ENCODE measurements at regions not wholly inside any gene's neighbourhood (a gene's known extent, or its start where the extent isn't known, plus 50 kb on each side); places are given as distances from the start of the nearest gene placed in this dataset.

DNA sequence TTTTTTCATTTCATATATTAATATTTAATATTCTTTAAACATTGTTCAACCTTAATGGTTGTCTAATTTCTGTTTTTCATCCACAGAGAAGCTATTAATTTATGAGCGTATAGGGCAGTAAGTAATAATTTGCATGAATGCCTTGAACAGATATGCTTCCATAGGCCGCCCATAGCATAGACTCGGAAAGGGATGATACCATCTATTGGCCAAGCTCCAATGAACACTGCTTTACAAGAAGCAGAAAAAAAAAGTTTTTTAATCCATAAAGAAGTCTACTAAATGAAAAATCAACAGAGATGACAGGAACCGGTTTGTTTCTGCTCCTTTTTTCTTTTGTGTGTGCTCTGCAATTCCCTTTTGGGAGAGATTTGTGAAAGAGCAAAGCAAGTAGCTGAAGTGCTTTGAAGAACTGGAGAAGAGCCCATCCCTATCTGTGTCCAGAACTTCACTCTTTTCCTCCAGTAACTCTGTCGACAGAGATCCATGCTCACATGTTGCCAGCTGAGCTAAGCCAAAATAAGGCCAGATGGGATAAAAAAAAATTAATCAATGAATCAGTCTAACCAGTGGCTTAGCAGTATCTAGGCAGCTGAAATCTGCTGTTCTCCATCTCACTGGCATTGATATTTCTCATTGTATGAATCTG lies 215.9 kb upstream of the SOX21 start (continued):
- TF ChIP-seq ZNF366 (tag by site-specific recombination; conservative IDR thresholded peaks at IDR 0.05) (no peak), ZNF473 (tag by site-specific recombination; IDR thresholded peaks at IDR 0.05) (no peak), ZNF660 (tag by site-specific recombination; IDR thresholded peaks at IDR 0.05) (no peak), ZNF549 (tag by site-specific recombination; IDR thresholded peaks at IDR 0.05) (no peak), ZNF529 (tag by site-specific recombination; IDR thresholded peaks at IDR 0.05; ENCODE audit: insufficient replicate concordance) (no peak), ZNF121 (tag by site-specific recombination; IDR thresholded peaks at IDR 0.05) (no peak), ZNF311 (tag by site-specific recombination; IDR thresholded peaks at IDR 0.05; ENCODE audit: borderline replicate concordance) (no peak), KLF10 (tag by site-specific recombination; IDR thresholded peaks at IDR 0.05) (no peak), ZNF350 (tag by site-specific recombination; IDR thresholded peaks at IDR 0.05) (no peak), IKZF3 (tag by site-specific recombination; IDR thresholded peaks at IDR 0.05) (no peak)
- TF ChIP-seq, protein P1, sequence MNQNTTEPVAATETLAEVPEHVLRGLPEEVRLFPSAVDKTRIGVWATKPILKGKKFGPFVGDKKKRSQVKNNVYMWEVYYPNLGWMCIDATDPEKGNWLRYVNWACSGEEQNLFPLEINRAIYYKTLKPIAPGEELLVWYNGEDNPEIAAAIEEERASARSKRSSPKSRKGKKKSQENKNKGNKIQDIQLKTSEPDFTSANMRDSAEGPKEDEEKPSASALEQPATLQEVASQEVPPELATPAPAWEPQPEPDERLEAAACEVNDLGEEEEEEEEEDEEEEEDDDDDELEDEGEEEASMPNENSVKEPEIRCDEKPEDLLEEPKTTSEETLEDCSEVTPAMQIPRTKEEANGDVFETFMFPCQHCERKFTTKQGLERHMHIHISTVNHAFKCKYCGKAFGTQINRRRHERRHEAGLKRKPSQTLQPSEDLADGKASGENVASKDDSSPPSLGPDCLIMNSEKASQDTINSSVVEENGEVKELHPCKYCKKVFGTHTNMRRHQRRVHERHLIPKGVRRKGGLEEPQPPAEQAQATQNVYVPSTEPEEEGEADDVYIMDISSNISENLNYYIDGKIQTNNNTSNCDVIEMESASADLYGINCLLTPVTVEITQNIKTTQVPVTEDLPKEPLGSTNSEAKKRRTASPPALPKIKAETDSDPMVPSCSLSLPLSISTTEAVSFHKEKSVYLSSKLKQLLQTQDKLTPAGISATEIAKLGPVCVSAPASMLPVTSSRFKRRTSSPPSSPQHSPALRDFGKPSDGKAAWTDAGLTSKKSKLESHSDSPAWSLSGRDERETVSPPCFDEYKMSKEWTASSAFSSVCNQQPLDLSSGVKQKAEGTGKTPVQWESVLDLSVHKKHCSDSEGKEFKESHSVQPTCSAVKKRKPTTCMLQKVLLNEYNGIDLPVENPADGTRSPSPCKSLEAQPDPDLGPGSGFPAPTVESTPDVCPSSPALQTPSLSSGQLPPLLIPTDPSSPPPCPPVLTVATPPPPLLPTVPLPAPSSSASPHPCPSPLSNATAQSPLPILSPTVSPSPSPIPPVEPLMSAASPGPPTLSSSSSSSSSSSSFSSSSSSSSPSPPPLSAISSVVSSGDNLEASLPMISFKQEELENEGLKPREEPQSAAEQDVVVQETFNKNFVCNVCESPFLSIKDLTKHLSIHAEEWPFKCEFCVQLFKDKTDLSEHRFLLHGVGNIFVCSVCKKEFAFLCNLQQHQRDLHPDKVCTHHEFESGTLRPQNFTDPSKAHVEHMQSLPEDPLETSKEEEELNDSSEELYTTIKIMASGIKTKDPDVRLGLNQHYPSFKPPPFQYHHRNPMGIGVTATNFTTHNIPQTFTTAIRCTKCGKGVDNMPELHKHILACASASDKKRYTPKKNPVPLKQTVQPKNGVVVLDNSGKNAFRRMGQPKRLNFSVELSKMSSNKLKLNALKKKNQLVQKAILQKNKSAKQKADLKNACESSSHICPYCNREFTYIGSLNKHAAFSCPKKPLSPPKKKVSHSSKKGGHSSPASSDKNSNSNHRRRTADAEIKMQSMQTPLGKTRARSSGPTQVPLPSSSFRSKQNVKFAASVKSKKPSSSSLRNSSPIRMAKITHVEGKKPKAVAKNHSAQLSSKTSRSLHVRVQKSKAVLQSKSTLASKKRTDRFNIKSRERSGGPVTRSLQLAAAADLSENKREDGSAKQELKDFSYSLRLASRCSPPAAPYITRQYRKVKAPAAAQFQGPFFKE (tag by site-specific recombination; IDR thresholded peaks at IDR 0.05; ENCODE audit: borderline replicate concordance): no peak
- TF ChIP-seq, protein P2, sequence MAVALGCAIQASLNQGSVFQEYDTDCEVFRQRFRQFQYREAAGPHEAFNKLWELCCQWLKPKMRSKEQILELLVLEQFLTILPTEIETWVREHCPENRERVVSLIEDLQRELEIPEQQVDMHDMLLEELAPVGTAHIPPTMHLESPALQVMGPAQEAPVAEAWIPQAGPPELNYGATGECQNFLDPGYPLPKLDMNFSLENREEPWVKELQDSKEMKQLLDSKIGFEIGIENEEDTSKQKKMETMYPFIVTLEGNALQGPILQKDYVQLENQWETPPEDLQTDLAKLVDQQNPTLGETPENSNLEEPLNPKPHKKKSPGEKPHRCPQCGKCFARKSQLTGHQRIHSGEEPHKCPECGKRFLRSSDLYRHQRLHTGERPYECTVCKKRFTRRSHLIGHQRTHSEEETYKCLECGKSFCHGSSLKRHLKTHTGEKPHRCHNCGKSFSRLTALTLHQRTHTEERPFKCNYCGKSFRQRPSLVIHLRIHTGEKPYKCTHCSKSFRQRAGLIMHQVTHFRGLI (tag by site-specific recombination; IDR thresholded peaks at IDR 0.05): no peak
- TF ChIP-seq, protein P3, sequence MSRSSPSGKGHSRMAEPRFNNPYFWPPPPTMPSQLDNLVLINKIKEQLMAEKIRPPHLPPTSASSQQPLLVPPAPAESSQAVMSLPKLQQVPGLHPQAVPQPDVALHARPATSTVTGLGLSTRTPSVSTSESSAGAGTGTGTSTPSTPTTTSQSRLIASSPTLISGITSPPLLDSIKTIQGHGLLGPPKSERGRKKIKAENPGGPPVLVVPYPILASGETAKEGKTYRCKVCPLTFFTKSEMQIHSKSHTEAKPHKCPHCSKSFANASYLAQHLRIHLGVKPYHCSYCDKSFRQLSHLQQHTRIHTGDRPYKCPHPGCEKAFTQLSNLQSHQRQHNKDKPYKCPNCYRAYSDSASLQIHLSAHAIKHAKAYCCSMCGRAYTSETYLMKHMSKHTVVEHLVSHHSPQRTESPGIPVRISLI (tag by site-specific recombination; IDR thresholded peaks at IDR 0.05): no peak

DNA sequence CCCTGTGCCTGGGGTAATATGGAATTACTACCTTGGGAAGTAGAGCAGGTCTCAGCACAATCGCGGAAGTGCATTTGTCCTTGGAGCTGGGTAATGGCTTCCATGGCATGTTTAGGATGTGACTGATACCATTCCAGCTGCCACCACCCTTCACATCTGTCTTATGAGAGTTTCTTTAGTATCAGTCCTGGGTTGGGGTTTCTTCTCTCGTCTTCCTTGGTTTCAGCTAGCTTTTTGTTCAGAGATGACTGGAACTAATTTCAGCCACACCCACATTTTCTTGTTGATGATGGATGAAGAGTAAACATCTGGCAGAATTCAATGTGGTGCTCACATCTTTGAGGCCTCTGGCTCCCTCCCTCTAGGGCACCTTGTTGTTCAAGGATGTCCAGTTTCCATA lies 212.9 kb upstream of the SOX21 start:
- ChIA-PET CTCF (no interaction called here), POLR2A (no interaction called here)
- no peak overlapping the region for H3K27ac ChIP-seq (ENCODE audit: extremely low read depth, low read depth, low read length)
- no peaks in the 10 kb centered on the region for H3K4me1 ChIP-seq (ENCODE audit: control insufficient read depth, insufficient read depth, low read length)
- H3K9me3 ChIP-seq (ENCODE audit: control insufficient read depth, insufficient read depth, low read depth, low read length): no peaks in the 10 kb centered on the region
- H3K4me3 ChIP-seq (ENCODE audit: low read depth, low read length): no peak overlapping the region
- no peaks in the 10 kb centered on the region for H3K36me3 ChIP-seq (ENCODE audit: control insufficient read depth in 2 of 2, insufficient read depth in 1 of 2, low read length in 2 of 2)
- TF ChIP-seq ZFP69B (tag by site-specific recombination; IDR thresholded peaks at IDR 0.05) (no peak), MZF1 (tag by site-specific recombination; IDR thresholded peaks at IDR 0.05; ENCODE audit: borderline replicate concordance) (no peak)
- TF ChIP-seq, protein P4, sequence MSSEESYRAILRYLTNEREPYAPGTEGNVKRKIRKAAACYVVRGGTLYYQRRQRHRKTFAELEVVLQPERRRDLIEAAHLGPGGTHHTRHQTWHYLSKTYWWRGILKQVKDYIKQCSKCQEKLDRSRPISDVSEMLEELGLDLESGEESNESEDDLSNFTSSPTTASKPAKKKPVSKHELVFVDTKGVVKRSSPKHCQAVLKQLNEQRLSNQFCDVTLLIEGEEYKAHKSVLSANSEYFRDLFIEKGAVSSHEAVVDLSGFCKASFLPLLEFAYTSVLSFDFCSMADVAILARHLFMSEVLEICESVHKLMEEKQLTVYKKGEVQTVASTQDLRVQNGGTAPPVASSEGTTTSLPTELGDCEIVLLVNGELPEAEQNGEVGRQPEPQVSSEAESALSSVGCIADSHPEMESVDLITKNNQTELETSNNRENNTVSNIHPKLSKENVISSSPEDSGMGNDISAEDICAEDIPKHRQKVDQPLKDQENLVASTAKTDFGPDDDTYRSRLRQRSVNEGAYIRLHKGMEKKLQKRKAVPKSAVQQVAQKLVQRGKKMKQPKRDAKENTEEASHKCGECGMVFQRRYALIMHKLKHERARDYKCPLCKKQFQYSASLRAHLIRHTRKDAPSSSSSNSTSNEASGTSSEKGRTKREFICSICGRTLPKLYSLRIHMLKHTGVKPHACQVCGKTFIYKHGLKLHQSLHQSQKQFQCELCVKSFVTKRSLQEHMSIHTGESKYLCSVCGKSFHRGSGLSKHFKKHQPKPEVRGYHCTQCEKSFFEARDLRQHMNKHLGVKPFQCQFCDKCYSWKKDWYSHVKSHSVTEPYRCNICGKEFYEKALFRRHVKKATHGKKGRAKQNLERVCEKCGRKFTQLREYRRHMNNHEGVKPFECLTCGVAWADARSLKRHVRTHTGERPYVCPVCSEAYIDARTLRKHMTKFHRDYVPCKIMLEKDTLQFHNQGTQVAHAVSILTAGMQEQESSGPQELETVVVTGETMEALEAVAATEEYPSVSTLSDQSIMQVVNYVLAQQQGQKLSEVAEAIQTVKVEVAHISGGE (tag by site-specific recombination; conservative IDR thresholded peaks at IDR 0.05; ENCODE audit: low read depth): no peak
- TF ChIP-seq, protein P5, sequence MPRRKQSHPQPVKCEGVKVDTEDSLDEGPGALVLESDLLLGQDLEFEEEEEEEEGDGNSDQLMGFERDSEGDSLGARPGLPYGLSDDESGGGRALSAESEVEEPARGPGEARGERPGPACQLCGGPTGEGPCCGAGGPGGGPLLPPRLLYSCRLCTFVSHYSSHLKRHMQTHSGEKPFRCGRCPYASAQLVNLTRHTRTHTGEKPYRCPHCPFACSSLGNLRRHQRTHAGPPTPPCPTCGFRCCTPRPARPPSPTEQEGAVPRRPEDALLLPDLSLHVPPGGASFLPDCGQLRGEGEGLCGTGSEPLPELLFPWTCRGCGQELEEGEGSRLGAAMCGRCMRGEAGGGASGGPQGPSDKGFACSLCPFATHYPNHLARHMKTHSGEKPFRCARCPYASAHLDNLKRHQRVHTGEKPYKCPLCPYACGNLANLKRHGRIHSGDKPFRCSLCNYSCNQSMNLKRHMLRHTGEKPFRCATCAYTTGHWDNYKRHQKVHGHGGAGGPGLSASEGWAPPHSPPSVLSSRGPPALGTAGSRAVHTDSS (tag by site-specific recombination; IDR thresholded peaks at IDR 0.05): no peak
- TF ChIP-seq, protein P6, sequence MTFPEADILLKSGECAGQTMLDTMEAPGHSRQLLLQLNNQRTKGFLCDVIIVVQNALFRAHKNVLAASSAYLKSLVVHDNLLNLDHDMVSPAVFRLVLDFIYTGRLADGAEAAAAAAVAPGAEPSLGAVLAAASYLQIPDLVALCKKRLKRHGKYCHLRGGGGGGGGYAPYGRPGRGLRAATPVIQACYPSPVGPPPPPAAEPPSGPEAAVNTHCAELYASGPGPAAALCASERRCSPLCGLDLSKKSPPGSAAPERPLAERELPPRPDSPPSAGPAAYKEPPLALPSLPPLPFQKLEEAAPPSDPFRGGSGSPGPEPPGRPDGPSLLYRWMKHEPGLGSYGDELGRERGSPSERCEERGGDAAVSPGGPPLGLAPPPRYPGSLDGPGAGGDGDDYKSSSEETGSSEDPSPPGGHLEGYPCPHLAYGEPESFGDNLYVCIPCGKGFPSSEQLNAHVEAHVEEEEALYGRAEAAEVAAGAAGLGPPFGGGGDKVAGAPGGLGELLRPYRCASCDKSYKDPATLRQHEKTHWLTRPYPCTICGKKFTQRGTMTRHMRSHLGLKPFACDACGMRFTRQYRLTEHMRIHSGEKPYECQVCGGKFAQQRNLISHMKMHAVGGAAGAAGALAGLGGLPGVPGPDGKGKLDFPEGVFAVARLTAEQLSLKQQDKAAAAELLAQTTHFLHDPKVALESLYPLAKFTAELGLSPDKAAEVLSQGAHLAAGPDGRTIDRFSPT (tag by site-specific recombination; IDR thresholded peaks at IDR 0.05): no peak

All from HEK293 (cell line).